Thoracic aorta (tissue), 2 donors: ENCODE measurements at regions not wholly inside any gene's neighbourhood (a gene's known extent, or its start where the extent isn't known, plus 50 kb on each side); places are given as distances from the start of the nearest gene placed in this dataset.

Source experiments
- ATAC-seq: fragments of 150-250 bp; one replicate; pipeline ENCODE4 v1.8.0; 2017; ENCODE audit warnings: low read depth; ENCODE audit not compliant: insufficient number of reproducible peaks, low FRiP score
- DNase-seq: peaks from one replicate; pipeline ENCODE4 v3.0.0-alpha.2; 2020; ENCODE audit warnings: low spot score
- H3K27ac ChIP-seq, 2 donors: fragments of 200-600 bp; sonication (generic); 1 replicate in 1 of 2; 2 replicates in 1 of 2; pipeline ENCODE4 v1.5.1; 2016; ENCODE audit warnings: mild to moderate bottlenecking in 2 of 2, moderate library complexity in 2 of 2
- H3K27me3 ChIP-seq: fragments of 200-600 bp; sonication (generic); replicated peaks from 2 replicates; pipeline ENCODE4 v1.6.0; 2016; ENCODE audit warnings: mild to moderate bottlenecking; ENCODE audit not compliant: insufficient read depth
- H3K36me3 ChIP-seq: fragments of 200-600 bp; sonication (generic); one replicate; pipeline ENCODE4 v1.5.1; 2016
- H3K4me1 ChIP-seq, 2 donors: fragments of 200-600 bp; sonication (generic); 1 replicate in 1 of 2; 2 replicates in 1 of 2; pipeline versions ENCODE4 v1.5.1 to v1.6.0; 2016; ENCODE audit warnings: low read depth in 2 of 2, mild to moderate bottlenecking in 1 of 2; ENCODE audit not compliant: control insufficient read depth in 1 of 2
- H3K4me3 ChIP-seq: fragments of 200-600 bp; sonication (generic); 2 replicates; pipeline ENCODE4 v1.5.1; 2016; ENCODE audit warnings: mild to moderate bottlenecking
- H3K9me3 ChIP-seq: fragments of 200-600 bp; sonication (generic); 2 replicates; pipeline ENCODE4 v1.5.1; 2016
- CTCF ChIP-seq: fragments of 200-600 bp; sonication (generic); IDR thresholded peaks from one replicate; pipeline ENCODE4 v1.5.1; 2019; ENCODE audit warnings: antibody characterized with exemption

- Histone ChIP-seq H3K4me1 (no peaks in the 10 kb centered on the region), H3K36me3 (no peaks in the 10 kb centered on the region), H3K9me3 (no peaks in the 10 kb centered on the region), H3K27ac (no peak overlapping the region), H3K4me3 (no peak overlapping the region), H3K27me3 (no peaks in the 10 kb centered on the region)
- TF ChIP-seq CTCF, result no peak
- no peak for ATAC-seq
- DNase-seq, result no peak
Measured at GRCh38 chr9:2356041-2356790, 265.4 kb upstream of the VLDLR start.

GRCh38 chr9:2359891-2360471, 261.6 kb upstream of the VLDLR start:
- Histone ChIP-seq H3K9me3 (no peaks in the 10 kb centered on the region), H3K4me1 (no peaks in the 10 kb centered on the region), H3K4me3 (no peak overlapping the region), H3K27ac (no peak overlapping the region), H3K36me3 (no peaks in the 10 kb centered on the region), H3K27me3 (no peaks in the 10 kb centered on the region)
- DNase-seq (no peak), ATAC-seq (no peak)
- no peak for TF ChIP-seq CTCF

DNA sequence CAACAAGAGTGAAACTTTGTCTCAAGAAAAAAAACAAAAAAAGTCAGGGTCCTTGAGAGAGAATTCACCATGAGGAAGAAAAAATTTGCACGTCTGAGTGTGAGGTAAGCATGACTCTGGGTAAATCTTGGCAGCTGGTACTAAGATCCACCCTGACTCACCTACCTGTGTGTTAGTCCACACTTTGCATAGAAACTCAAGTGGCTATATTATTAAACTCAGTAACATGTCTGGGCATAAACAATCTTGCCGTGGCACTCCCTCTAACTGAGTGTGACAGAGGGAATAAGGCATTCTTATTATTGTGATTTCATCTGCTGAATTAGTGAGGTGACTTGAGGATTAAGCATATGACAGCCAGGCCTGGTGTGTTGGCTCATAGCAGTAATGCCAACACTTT, 259.4 kb upstream of the VLDLR start:
- ATAC-seq (no peak), DNase-seq (no peak)
- Histone ChIP-seq H3K4me3 (no peak overlapping the region), H3K27ac (no peak overlapping the region), H3K27me3 (no peaks in the 10 kb centered on the region), H3K9me3 (no peaks in the 10 kb centered on the region), H3K36me3 (no peaks in the 10 kb centered on the region), H3K4me1 (no peaks in the 10 kb centered on the region)
- no peak for TF ChIP-seq CTCF

GRCh38 chr9:2363138-2363745, 258.3 kb upstream of the VLDLR start:
- DNase-seq (no peak), ATAC-seq (no peak)
- TF ChIP-seq CTCF, result no peak
- Histone ChIP-seq H3K36me3 (no peaks in the 10 kb centered on the region), H3K4me1 (no peaks in the 10 kb centered on the region), H3K27ac (no peak overlapping the region), H3K27me3 (no peaks in the 10 kb centered on the region), H3K4me3 (no peak overlapping the region), H3K9me3 (no peaks in the 10 kb centered on the region)

DNA sequence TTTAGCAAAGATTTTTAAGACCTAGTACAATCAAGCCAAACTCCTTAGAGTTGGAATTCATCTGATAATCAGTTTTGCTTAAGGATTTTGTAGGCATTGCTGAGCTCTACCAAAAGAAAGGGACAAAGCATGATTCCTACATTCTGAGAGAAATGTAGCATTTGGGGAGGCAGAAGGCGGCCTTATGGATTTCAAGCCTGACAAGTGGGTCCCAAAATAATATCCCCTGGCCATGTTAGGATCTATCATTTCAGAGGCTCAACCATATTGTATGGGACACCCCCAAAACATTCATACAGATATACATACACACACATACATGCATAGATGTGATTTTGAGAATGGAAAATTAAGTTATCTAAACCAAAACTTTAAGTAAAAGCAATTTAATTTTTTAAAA, 257.8 kb upstream of the VLDLR start:
- TF ChIP-seq CTCF, result no peak
- no peak for DNase-seq
- no peaks in the 10 kb centered on the region for H3K27me3 ChIP-seq
- H3K4me3 ChIP-seq, result no peak overlapping the region
- H3K36me3 ChIP-seq, result no peaks in the 10 kb centered on the region
- H3K4me1 ChIP-seq, result no peaks in the 10 kb centered on the region
- ATAC-seq, result no peak
- H3K9me3 ChIP-seq, result no peaks in the 10 kb centered on the region
- H3K27ac ChIP-seq, result no peak overlapping the region
